Stimulated activated CD4-positive, alpha-beta T cell treated with anti-CD3 and anti-CD28 coated beads, Interleukin-12 subunit alpha, Interleukin-12 subunit beta, amount 100 ng/mL, for 4 hours (primary cell): ENCODE measurements at regions not wholly inside any gene's neighbourhood (a gene's known extent, or its start where the extent isn't known, plus 50 kb on each side); places are given as distances from the start of the nearest gene placed in this dataset.

ENCODE experiments used
- DNase-seq: peaks from one replicate; pipeline ENCODE4 v3.0.0-alpha.2; 2020

DNA sequence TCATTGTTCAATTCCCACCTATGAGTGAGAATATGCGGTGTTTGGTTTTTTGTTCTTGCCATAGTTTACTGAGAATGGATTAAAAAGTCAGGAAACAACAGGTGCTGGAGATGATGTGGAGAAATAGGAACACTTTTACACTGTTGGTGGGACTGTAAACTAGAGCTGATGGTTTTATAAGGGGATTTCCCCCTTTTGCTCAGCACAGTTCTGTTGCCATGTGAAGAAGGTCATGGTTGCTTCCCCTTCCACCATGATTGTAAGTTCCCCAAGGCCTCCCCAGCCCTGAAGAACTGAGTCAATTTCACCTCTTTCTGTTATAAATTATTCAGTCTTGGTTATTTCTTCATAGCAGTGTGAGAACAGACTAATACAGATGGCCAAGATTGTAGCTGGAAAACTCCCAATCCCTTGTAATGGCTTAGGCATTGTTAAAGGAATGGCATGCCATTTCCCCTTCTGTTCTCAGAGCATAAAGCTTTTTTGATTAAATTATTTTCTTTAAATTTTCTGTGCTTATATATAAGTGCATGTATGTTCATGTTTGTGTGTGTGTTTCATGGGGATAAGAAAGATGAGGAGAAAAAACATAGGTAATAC, 144.8 kb downstream of the BACH1 start:
- no peak for DNase-seq

- DNase-seq = no peak
Observed at GRCh38 chr21:29448766-29449165, 150.0 kb downstream of the BACH1 start.

- DNase-seq = no peak
Observed at GRCh38 chr21:29449306-29449950, 150.7 kb downstream of the BACH1 start.

DNA sequence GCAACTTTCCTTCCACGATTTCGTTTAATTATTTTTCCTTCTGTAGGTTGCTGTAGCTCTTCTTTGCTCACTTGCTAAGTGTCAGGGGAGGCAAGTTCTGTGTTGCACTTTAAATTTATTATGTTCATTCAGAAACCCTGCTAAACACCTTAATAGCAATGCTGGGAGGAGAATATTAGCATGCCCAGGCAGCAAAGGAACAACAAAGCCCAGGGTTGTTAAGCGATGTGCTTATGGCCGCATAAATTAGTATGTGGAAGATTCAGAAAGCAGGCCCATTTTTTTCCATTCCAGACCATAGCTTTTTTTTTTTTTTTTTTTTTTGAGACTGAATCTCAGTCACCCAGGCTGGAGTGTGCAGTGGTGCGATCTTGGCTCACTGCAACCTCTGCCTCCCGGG, 151.3 kb downstream of the BACH1 start:
- no peak for DNase-seq

GRCh38 chr21:29453511-29453910, 154.8 kb downstream of the BACH1 start:
- DNase-seq = no peak

- DNase-seq = no peak
Observed at GRCh38 chr21:29454179-29454578, 155.5 kb downstream of the BACH1 start.

DNA sequence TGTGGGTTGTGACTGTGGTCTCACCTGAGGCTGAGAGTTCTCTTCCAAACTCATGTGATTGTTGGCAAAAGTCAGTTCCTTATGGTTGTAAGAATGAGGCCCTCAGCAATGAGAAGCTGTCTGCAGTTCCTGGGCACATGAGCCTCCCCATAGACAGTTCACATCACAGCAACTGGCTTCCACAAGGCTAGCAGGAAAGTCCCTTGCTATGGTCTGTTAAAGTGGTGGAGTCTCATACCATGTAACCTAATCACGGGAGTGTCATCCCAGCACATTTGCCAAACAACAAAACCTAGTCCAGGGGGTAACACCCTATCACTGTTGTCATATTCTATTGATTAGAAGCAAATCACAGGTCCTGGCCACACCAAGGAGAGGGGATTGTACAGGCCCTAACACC, 163.8 kb downstream of the BACH1 start:
- DNase-seq = no peak

- no peak for DNase-seq
Observed at GRCh38 chr21:29465546-29465945, 166.8 kb downstream of the BACH1 start.

DNA sequence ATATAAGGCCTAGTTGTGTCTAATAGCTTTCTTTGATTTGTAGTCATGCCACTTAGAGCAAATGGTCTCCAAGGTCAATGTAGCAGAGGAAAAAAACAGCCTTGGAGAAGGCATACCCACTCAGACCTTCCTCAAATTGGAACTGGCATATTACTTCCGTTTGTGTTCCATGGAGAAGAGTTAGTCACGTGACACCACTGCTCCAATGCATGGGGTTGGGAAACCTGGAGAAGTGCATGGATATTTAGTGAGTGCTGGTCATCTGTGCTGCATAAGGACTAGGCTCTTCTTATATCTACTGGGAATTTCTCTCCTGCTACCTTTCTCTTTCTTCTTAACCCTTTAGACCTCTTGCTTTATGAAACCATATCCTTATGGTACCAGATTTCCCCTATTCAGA, 167.8 kb downstream of the BACH1 start:
- DNase-seq = no peak

- no peak for DNase-seq
Observed at GRCh38 chr21:29470397-29470796, 171.7 kb downstream of the BACH1 start.

- DNase-seq = no peak
Observed at GRCh38 chr21:29473808-29474207, 175.1 kb downstream of the BACH1 start.

DNA sequence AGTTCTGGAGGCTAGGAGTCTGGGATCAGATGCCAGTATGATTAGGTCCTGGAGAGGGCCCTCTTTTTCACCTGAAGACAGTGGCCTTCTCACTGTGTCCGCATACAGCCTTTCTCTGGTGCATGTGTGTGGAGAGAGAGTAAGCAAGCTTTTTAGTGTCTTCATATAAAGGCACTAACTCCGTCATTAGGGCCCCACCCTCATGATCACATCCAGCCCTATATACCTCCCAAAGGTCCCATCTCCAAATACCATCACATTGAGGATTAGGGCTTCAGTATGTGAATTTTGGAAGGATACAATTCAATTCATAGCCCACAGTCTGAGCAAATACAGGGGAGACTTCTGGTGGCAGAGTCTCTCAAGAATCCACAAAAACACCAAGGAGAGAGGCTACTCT, 176.6 kb downstream of the BACH1 start:
- no peak for DNase-seq

DNA sequence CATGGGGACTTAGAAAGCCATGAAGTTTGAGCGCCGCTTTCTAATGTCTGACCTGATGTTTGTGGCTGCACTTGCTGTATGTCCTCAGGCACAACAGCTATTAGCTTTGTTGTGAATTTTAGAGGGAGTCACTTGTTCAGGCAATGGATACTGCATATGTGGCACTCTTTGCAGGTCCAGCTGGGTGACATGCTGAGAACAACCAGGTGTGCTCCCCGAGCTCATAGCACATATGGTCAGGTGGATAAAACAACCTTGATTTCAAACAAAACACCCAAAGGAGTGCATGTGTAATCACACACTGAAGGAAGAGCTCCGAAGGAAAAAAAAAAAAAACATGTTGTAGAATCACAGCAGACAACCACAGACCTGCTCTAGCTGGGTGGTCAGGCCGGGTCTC, 178.6 kb downstream of the BACH1 start:
- no peak for DNase-seq

DNA sequence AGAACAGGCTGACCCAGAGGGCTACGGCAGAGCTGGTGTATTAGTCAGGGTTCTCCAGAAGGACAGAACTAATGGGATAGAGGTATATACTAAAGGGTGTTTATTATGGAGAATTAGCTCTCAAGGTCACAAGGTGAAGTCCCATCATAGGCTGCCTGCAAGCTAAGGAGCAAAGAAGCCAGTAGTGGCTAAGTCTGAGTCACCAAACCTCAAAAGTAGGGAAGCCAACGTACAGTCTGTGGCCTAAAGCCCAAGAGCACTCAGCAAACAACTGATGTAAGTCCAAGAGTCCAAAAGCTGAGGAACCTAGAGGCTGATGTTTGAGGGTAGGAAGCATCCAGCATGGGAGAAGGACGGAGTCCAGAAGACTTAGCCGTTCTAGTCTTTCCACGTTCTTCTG, 179.2 kb downstream of the BACH1 start:
- no peak for DNase-seq

DNA sequence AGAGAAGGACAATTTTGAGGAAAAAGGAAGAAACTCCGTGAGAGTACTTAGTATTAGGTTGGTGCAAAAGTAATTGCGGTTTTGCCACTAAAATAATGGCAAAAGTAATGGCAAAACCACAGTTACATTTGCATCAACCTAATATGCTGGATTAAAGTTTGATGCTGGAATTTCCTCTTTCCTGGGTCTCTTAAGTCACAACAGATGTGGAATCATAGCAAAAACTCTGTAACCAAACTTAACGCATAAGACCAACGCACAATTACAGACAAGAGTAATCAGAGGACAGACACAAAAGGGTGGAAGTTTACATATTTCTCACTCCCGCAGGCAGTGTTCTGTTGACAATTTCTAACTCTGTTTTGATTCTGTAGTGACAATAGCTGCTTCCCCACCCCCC, 182.4 kb downstream of the BACH1 start:
- DNase-seq = no peak

GRCh38 chr21:29481641-29482040, 182.9 kb downstream of the BACH1 start:
- no peak for DNase-seq

DNA sequence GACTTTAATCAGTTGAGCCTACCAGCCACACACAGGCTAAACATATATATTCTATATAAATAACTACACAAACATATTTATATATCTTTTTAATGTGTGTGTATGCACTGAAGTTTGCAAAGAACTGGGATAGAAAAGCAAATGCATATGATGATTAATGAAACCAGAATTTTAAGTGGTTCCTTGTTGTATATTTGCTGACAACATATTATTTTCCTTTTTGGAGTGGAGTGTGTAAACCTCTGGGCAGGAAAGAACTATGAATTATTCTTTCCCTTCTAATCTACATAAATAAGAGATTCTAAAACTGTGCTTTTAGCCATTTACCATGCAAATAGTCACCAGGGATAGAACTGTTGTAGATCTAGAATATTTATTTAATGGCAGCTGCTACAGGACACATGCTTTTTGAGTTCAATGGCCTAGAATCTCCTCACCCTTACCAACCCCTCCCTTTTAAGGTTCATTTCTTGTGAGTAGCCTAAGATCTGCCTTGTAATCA, 187.6 kb downstream of the BACH1 start:
- no peak for DNase-seq
